Renal cortical epithelial cell (primary cell): ENCODE measurements at regions not wholly inside any gene's neighbourhood (a gene's known extent, or its start where the extent isn't known, plus 50 kb on each side); places are given as distances from the start of the nearest gene placed in this dataset.
"Not testable (repeated sequence)": the region's sequence is repeated elsewhere in the genome, so short reads cannot be mapped to it uniquely, and the experiment has no call there.

Experiments
- DNase-seq: peaks from one replicate; pipeline ENCODE4 v3.0.0-alpha.2; 2011; ENCODE audit warnings: low read depth

- DNase-seq = peak; percentile 7
These were observed 82.9 kb downstream of the LAS1L start for GRCh38 chrX:65451663-65452062.

GRCh38 chrX:65420154-65420553 is 114.4 kb downstream of the LAS1L start:
- DNase-seq = no peak

DNA sequence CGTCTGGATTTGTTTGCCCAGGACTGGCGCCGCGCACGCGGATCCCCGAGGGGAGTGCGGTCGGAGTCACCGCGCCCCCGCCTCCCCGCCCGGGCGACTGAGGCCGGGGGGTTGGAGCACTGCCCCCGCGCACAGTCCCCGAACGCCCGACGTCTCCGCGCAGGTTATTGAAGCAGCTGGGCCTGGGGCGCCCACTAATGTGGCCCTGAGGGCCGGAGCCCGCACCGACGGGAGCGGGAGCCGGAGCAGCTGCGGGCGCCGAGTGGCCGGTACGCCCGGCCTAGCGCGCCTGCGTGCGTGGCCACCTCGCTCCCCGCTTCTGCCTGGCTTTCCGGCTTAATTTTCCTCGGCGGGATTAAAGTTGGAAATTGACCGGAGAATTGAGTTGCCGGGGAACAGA is 126.9 kb downstream of the LAS1L start:
- DNase-seq = not testable (repeated sequence)

GRCh38 chrX:65407157-65407626 is 127.4 kb downstream of the LAS1L start:
- no peak for DNase-seq

DNA sequence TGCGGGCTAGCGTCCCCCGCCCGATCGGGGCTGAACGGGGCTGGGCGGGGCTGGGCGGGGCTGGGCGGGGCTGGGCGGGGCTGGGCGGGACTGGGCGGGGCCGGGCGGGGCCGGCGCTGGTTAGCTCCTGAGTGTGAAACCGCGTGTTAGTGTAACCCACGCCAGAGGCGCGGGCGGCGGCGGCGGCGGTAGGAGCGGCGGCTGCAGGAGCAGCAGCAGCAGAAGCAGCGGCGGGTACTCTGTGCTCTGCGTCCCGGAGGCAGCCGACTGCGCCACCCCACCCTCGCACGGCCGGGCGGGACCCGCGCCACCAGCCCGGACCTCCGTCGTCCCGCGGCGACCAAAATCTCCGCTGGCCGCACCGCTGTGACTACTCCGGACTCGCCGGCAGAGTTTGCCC is 128.1 kb downstream of the LAS1L start:
- DNase-seq = no peak

DNA sequence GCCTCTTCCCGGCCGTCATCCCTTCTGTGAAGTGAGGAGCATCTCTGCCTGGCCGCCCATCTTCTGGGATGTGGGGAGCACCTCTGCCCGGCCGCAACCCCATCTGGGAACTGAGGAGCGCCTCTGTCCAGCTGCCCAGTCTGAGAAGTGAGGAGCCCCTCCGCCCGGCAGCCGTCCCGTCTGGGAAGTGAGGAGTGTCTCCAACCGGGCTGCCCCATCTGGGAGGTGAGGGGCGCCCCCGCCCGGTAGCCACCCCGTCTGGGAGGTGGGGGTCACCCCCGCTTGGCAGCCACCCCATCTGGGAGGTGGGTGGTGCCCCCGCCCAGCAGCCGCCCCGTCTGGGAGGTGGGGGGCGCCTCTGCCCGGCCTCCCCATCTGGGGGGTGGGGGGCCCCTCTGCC is 142.3 kb downstream of the LAS1L start:
- no peak for DNase-seq

- not testable (repeated sequence) for DNase-seq
These were observed 145.5 kb downstream of the LAS1L start for GRCh38 chrX:65389120-65389519.
